ENCODE measurements at regions not wholly inside any gene's neighbourhood (a gene's known extent, or its start where the extent isn't known, plus 50 kb on each side); places are given as distances from the start of the nearest gene placed in this dataset.

GRCh38 chr6:3527651-3527977, 70.8 kb upstream of the SLC22A23 start:
- DNase-seq, result no peak

GRCh38 chr6:3526962-3527650, 70.3 kb upstream of the SLC22A23 start:
- no peak for DNase-seq

- no peak for DNase-seq
Observed at GRCh38 chr6:3525915-3526314, 69.1 kb upstream of the SLC22A23 start.

- DNase-seq, result no peak
Observed at GRCh38 chr6:3524456-3524855, 67.6 kb upstream of the SLC22A23 start.

GRCh38 chr6:3523966-3524365, 67.1 kb upstream of the SLC22A23 start:
- DNase-seq, result no peak

- DNase-seq, result no peak
Observed at GRCh38 chr6:3523271-3523670, 66.4 kb upstream of the SLC22A23 start.

GRCh38 chr6:3522561-3523260, 65.9 kb upstream of the SLC22A23 start:
- DNase-seq, result no peak

- no peak for DNase-seq
Observed at GRCh38 chr6:3520281-3521230, 63.7 kb upstream of the SLC22A23 start.

- no peak for DNase-seq
Observed at GRCh38 chr6:3518356-3519190, 61.7 kb upstream of the SLC22A23 start.

GRCh38 chr6:3517350-3517749, 60.5 kb upstream of the SLC22A23 start:
- no peak for DNase-seq

GRCh38 chr6:3516092-3516491, 59.2 kb upstream of the SLC22A23 start:
- DNase-seq, result no peak

GRCh38 chr6:3515669-3516068, 58.8 kb upstream of the SLC22A23 start:
- DNase-seq, result no peak

GRCh38 chr6:3513416-3513815, 56.6 kb upstream of the SLC22A23 start:
- DNase-seq, result no peak

GRCh38 chr6:3512832-3513231, 56.0 kb upstream of the SLC22A23 start:
- DNase-seq, result no peak

GRCh38 chr6:3510617-3511016, 53.8 kb upstream of the SLC22A23 start:
- no peak for DNase-seq

GRCh38 chr6:3510178-3510577, 53.3 kb upstream of the SLC22A23 start:
- no peak for DNase-seq

- no peak for DNase-seq
Observed at GRCh38 chr6:3509336-3509735, 52.5 kb upstream of the SLC22A23 start.

- no peak for DNase-seq
Observed at GRCh38 chr6:3506751-3507383, 50.0 kb upstream of the SLC22A23 start.

Measured in amygdala (tissue), 56 donors.